Mucosa of gallbladder (tissue), 1 donor: ENCODE measurements at regions not wholly inside any gene's neighbourhood (a gene's known extent, or its start where the extent isn't known, plus 50 kb on each side); places are given as distances from the start of the nearest gene placed in this dataset.
A peak's percentile ranks its signal among the peaks of the same experiment; 100 is the strongest.

ENCODE experiments used
- DNase-seq: peaks from one replicate; pipeline ENCODE4 v3.0.0-alpha.2; 2020; ENCODE audit warnings: low spot score
- donor health status: DM: no; HTN: no; CAD: no.

DNA sequence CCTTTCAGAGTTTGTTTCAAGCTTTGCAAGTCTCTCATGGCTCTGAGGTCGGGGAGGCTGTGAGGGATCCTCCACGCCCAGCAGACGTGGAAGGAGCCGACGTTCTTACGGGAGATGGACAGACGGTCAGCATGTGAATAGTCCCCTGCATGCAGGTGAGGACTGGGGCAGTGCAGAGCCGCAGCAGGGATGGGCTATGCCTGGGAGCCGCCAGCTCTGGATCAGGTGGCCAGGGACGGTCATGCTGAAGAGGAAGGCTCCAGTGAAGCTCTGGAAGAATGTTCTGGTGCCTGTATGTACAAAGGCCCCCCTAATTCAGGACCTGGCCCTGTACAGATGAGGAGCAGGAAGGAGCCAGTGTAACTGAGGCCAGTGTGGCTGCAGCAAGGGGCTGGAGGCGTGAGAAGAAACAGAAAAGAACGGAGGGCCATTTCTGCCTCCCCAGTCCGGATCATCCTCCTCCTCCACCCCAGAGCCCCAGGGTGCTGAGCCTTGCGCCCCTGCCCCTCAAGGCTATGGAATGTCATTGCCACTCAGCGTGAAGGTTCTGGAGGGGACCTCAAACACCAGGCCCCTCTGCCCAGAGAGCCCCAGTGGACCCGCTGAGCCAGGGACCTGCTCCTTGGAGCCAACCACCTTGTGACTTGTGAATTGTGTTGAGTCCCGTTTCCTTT is 96.8 kb upstream of the DIO3 start:
- no peak for DNase-seq

DNA sequence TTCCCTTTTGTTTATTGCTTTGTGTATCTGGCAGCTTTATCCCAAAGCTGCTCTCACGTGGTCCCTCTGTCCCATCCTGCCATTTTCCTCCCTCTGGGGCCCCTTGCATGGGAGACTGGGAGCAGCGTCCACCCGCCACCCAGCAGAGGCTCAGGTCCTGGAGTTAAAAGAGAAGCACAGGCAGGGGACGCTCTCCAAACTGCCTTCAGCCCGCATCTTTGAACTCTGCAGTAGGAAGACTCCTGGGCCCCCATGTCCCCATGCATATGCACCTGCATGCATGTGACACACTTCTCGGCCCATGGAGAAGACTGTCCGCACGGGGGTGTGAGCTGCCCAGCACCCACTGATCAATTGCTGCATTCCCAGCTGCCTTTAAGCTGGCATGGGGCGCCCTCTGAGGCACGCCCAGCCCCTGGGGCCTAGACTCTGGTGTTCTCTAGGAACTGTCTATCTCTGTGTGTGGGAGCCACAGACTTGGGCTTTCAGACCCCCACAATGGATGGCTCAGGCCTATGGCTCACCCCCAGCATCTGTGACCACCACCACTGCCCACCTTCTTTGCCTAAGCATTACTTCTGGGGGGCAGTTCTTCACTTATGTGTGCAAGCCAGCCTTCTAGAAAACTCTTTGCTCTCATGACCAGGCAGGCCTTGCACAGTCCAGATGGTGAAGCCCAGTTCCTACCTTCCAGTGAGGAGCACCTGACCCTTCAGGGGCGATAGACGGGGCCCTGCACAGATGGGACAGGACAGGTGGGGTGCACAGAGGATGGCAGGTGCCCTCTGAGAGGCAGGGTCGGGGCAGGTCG is 96.1 kb upstream of the DIO3 start:
- DNase-seq: no peak

DNA sequence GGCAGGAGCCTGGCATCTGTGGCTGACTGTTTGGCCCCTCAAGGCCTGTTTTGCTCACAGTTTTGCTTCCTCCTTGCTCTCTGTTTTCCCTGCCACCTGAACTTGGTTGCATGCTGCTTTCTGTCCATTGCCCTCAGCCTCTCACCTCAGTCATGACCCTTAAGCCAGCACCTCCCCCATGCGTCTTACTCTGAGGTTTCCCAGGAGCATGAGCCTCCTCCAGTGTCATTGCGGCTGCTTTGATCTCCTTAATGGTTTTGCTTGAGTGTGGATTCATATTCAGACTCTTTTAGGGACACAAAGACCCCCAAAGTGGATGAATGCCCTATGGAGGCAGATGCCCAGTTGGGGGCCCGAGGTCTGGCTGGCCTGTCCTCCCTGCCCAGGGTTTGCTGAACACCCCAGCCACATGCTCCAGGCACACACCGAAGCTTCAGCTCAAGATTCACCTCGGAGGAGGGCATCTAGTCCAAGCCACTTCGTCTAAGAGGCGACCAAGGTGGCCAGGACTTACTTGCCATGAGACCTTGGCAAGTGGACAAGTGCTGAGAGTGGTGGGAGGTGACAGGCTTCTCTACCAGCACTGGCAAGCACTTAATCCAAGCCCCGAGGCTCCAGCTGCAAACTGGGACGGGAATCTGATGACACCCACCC is 95.4 kb upstream of the DIO3 start:
- no peak for DNase-seq

DNA sequence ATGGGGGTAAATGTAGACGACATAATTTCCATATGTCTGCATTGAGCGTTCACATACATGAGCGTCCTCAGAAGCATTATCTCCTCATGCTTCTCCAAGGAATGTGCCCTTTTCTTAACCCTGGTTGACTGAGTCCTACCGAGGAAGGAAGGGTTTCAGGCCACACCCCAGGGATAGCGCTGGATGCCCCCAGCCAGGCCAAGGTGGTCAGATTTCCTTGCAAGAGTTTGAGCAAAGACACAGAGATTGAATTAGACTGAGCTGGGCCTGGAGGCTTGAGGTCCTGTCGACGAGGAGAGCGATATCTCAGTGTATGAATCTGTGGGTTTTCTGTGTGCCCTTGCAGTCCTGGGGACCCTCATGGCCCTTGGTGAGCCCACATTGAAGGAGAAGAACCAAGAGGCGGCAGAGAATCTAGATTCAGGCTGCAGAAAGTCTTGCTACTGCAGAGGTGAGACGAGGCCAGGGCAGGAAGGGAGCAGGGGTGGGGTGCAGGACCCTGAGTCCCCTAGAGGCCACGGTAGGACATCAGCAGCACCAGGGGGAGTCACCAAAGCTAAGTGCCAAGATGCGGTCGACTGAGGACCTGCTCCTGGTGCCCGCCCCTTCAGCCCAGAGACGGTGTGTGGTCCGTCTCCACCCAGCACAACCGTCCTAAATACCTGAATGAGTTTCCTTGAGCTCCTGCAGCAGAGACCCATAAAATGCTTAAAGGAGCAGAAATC is 94.7 kb upstream of the DIO3 start:
- DNase-seq: no peak

DNA sequence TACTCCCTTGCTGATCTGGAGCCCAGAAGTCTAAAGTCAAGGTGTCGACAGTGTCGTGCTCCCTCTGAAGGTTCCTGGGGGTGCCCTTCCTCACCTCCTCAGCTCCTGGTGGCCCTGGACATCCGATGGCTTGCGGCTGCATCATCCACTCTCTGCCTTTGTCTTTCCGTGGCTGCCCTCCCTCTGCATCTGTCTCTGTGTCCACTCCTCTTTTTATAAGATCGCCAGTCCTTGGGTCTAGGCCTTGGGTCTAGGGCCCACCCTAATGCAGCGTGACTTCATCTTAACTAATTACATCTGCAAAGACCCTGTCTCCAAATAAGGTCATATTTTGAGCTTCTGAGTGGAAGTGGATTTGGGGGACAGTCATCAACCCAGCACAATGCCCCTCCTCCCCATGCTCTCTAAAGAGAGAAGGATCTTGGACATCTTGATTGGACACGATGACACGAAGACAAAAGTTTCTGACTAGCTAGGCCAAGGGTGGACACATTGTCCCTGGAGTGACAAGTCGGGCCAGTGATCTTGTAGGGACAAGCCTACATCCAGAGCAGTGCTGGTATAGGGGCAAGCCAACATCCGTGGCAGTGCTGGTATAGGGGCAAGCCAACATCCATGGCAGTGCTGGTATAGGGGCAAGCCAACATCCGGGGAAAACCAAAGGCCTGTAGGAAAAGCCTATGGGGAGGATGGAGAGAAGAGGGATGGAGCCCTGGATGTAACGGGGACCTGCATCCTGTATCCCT is 93.9 kb upstream of the DIO3 start:
- no peak for DNase-seq

DNA sequence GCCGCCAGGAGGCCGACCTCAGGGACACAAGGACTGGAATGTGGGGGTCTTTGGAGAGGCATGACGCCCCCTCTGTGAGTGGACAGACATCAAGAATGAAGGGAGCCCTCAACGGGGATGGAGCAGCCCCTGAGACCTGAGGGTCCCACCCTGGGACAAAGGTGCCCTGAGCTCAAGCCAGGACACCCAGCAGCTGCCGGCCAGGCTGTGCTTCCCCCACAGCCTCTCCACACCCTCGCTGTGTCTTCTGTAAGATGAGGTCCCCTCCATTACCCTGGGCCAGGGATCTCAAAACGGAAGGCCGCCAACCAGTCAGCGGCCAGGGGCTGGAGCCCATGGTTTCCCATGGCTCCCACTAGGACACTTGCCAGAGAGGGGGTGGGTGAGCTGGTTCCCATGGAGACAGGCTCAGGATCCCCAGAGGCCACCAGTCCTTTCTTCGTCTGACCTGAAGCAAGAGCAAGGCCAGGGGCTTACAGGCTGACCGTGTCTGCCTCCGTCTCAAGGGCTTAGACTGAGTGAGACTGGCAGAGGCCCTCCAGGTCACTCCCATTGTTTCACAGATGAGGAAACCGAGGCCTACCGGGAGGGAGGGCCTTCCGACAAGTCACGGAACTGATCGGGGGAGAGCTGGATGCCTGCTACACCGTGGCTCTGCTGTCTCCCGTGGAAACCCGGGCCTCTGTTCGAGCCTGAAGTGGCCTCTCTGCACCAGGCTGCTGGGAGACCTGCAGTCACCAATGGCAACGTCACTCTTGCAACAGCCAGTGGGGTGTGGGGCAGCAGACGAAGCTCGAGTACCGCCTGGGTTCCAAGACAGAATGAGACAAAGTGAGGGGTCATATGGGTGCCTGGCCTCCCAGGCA is 91.7 kb upstream of the DIO3 start:
- DNase-seq: no peak

DNA sequence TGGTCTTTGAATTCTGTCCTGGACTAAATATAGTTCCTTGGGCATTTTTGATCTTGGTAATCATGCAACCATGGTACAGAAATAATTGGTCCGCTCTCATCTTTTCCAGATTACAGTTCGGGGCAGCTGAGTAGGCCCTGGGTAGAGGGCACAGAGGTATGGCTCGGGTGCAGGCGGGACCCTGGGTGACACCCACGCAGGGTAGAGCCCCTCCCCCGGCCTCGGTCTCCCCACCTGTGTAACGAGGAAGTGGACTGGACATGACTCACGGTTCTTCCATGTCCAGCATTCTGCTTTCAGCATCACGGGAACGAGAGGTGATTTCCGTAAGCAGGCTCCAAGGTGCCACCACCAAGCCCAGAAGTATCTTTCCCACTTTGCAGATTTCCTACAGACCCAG is 91.0 kb upstream of the DIO3 start:
- no peak for DNase-seq

DNA sequence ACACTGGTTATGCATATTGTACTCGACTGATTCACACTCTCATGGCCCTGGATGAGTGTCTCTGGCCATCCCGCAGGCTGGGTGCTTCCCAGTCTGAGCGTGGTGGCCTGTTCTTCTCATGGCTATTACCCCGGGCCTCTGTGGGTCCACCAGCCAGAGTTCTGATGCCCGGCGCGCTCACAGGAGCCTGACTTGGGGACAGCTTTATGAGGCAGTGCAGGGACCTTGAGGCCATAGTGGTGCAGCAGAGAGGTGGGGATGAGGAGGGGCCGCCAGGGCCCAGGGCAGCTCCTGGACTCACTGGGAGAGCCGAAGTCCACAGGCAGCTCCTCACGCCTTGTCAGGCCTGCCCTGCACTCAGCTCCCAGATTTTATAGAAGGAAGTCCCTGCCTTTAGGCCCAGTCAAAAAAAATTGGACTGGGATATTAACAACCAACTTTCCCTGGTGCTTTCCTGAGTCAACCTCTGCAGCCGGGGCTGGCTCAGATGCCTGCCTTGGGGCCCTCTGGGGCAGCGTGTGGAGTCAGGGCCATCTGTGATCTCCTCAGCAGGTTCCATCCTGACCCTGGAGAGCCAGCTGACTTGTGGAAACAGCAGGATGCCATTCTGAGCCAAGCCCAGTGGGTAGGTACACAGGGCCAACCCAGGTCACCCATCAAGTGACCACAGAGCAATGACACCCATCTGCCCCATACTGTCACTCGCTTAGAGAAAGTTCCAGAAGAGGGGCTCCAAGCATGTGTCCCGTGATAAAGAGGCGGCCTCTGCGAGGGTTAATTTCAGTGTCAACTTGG is 89.4 kb upstream of the DIO3 start:
- no peak for DNase-seq

DNA sequence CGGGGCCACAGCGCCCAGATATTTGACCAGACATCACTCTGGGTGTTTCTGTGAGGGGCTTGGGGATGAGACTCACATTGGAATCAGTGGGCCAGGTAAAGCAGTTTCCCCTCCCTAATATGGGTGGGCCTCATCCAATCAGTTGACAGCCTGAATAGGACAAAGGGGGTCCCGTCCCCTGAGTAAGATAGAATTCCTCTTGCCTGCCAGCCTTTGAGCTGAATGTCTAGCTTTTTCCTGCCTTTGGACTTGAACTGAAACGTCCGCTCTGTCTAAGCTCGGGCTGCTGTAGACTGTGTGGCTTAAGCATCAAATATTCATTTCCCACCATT is 88.8 kb upstream of the DIO3 start:
- DNase-seq: no peak

DNA sequence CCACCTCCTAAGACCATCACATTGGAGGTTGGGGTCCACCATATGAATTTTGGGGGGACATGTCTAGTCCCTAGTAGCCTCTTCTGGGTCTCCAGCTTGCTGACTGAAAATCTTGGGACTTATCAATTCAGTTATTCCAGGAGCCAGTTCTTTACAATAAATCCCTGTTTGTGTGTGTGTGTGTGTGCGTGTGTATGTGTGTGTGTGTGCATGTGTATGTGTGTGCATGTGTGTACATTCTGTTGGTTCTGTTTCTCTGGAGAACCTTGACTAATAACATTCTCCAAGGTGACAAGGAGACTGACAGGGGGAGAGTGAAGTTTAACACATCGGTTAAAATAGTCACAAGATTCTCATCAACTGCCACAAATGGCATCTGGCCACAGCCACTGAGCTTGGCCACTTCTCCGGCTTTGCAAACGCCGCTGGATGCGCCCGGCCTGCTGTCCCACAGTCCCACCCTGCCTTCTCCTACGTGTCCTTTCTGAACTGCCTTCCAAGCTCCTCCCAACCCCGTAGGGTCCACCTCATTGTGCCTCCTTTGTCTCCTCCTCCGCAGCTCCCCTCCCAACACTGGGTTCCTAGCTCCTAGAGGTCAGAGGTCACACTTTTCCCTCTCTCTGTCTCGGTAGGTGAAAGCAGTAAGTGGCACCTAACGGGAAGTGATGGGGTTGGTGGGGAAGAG is 88.1 kb upstream of the DIO3 start:
- DNase-seq: no peak

DNA sequence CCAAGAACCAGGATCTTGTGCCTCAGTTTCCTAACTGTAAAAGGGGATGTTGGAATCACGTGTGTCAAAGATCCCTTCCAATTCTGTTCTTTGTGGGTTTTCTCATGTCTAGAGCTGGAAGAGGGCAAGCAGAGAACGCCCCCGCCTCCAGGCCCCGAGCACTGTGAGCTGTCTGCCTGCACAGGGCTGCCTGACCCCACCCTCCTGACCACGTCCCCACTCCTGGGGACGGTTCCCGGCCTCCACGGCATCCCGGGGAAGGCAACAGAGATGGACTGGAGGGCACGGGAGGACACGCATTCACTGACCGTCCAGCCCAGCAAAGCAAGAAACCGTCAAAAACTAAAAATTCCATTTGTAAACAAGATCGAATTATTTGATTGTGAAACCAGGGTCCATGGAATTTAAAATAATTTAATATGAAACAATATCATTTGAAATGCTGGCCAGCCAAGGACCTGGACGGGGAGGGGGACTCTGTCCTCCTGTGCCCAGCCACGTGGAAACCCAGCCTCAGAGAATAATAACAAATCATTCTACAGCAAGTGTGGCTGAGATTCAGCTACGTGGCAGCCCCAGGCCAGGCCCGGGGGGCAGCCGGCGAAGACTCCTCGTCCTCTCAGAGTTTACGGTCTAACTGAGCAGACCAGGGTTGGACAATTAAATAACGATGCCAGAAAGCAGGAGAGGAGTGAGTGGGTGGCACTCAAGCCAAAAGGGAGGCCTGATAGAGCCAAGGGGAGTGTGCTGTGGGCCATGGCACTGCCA is 87.3 kb upstream of the DIO3 start:
- no peak for DNase-seq

DNA sequence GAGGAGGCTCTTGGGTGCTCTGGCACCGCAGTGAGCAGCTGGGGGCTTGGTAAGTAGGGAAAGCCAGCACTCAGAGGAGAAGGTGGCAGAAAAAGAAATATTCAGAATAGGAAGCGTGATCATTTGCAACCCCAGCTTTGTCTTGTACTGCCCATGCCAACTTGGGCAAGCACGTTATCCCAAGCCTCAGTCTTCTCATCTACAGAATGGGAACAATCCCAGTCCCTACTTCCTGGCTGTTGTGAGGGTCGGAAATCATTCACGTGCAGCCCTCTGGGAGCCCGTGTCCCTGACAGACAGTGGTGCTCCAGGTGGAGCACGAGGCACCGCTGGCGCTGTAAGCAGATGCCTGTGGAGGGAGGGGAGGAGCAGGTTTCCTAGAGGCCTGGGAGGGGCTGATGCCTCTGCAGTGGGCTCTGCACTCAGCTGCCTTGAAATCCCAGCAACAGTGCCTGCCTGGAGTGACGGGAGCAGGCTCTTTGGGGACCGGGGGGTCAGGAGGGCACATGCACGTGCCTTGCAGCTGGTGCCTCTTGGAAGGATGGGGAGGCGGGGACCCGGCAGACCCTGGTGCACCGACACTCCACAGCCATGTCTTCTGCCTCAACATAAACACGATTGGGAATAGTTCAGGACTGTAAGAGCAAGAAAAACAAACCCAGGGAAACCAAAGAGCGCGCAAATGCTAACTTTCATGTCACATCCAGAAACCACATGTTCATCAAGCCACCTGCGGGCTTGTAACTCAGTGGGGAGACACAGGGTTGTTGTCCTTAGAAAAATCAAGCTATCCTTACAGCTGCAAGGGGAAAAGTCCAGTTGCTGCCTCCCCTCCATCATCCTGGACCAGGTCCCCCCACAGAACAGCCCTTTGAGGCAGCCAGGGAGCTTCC is 86.5 kb upstream of the DIO3 start:
- no peak for DNase-seq

DNA sequence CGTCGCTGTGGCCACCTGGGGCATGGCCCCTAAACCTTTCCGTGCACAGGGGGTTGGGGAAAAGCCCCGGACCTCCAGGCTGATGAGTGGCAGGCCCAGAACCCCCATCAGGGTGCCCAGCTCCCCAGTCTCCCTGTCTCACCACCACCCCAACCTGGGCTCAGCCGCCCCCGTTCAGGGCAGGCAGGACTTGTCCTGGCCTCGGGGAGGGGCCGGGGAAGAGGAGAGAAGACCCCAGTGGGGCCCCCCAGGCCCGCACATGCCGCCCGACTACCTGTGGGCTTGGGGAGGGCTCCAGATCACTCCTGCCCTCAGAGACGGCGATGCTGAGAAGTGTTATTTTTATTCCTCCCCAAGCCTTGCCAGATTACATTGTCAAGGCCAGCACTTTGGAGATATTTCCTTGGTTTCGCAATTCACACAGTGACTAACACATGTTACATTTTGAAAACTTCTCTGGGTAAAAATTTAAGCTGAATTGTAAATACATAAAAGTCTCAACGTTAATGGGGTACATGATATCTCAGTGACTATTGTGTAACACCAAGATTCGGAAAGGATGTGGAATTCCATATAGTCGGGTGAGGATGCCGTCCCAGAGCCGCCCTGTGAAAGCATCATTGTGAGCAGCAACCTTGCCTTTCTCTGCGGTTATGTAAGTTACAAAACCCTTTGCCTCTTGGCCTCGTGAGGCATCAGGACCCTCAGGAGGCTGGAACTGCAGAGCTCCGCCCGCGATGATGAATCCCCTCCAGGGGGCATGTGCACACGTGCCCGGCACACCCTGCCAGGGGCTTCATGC is 85.6 kb upstream of the DIO3 start:
- DNase-seq: no peak

DNA sequence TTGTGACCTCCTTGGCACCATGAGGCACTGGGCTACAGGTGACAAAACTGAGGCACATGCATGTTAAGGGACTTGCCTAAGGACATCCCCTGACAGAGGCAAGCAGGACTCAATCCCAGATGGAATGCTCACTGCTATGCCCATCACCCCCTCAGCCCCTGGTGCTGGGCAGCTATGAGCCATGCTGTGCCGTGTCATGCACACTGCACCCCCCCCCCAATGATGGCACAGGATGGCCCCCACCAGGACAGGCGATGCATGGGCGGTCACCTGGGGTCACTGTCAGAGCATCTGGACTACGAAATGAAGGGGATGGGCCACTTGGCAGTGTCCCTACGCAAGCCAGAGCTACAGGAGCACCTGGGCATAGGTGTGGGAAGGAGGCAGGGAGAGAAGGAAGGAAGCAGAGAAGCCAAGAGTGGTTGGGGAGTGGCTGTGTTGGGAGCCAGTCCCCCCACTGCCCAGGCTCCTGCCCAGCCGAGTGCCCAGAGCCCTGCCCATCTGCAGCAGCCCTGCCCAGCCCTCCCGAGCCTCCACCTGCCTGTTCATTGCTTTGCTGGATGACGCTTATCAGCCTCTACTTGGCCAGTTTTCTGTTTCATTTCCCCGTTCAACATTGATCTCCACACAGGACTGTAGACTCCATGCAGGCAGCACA is 84.9 kb upstream of the DIO3 start:
- DNase-seq: peak; percentile 24

DNA sequence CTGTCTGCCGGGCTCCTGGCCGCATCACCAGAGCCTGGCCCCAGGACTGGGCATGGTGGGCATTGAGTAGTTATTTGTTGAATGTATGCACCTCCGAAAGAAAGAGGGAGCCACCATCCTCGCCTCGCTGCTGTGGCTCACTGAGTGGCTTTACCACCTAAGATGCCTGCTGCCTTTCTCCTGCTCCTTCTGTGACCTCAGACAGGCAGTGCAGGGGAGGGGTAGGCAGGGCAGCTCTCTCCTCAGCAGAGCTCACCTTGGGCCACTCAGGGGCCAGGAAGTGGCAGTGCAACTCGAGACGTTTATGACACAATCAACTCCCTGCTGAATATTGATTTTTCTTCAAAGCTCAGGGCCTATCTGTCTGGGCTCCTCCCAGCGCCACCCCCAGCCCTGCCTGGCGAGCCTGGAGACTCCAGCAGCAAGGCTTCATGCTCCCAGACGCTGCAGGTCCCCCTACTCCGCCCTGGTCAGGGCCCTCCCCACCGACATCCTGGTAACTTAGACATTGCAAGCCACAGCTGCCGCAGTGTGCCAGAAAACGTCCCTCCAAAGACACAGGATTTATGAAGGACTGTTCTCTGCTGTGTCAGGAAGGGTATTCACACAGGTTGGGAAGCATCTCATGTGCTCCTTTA is 84.3 kb upstream of the DIO3 start:
- DNase-seq: peak; percentile 73

DNA sequence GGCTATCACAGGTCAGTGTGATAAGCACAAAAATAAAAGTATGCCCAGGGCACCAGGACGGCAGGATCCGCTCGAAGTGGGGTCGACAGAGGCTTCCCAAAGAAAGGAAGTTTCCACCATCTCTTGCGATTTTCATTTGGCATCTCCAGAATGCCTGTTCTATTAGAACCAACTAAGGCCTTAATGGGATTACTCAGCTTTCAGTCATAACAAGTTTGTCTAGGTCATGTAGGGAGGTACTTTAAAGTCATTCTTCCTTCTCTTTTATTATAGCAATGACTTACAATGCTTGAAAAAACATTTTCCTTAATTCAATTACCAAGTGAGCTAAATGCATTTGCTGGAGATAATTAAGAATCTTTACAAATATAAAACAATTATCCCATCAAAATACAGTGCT is 83.6 kb upstream of the DIO3 start:
- no peak for DNase-seq
